H7 (cell line): ENCODE measurements at regions not wholly inside any gene's neighbourhood (a gene's known extent, or its start where the extent isn't known, plus 50 kb on each side); places are given as distances from the start of the nearest gene placed in this dataset.
A peak's percentile ranks its signal among the peaks of the same experiment; 100 is the strongest.

Source experiments
- DNase-seq: peaks from one replicate; pipeline ENCODE4 v3.0.0; 2012
- H3K27me3 ChIP-seq: 2 replicates; pipeline ENCODE4 v1.6.0; 2011; ENCODE audit warnings: mild to moderate bottlenecking, low read length; ENCODE audit not compliant: control insufficient read depth, insufficient read depth
- H3K36me3 ChIP-seq: replicated peaks from 2 replicates; pipeline ENCODE4 v1.5.1; 2011; ENCODE audit warnings: low read length; ENCODE audit not compliant: control insufficient read depth, insufficient read depth
- H3K4me3 ChIP-seq: 2 replicates; pipeline ENCODE4 v1.5.1; 2011; ENCODE audit warnings: low read depth, mild to moderate bottlenecking, control low read depth, low read length, moderate library complexity; ENCODE audit not compliant: insufficient read depth

DNA sequence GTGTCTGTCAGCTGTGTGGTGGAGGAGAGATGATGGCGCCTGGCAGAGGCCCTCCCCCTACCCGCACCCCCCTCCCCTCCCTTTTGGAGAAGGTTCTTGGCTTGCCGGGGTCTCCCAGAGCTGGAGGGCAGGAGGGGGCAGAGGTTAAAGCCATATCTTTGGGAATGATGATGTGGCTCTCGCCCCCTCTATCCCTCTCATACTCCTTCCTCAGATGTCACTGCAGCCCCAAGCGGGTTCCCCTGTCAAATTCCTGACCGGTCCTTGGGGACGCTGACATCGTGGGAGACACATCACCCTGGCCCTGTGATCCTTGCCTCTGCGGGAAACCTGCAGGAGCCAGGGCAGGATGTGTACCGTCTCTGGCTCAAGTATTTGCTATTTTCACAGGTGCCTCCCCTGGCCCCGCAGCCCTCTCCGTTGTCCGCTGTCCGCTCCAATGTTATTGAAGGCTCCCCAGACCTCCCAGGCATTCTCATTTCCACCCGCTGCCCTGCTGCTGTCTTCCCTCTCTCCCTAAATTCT lies 109.5 kb downstream of the FOXD1 start:
- Histone ChIP-seq H3K4me3 (no peak overlapping the region), H3K36me3 (no peaks in the 10 kb centered on the region), H3K27me3 (no peaks in the 10 kb centered on the region)
- peak; percentile 28 for DNase-seq

DNA sequence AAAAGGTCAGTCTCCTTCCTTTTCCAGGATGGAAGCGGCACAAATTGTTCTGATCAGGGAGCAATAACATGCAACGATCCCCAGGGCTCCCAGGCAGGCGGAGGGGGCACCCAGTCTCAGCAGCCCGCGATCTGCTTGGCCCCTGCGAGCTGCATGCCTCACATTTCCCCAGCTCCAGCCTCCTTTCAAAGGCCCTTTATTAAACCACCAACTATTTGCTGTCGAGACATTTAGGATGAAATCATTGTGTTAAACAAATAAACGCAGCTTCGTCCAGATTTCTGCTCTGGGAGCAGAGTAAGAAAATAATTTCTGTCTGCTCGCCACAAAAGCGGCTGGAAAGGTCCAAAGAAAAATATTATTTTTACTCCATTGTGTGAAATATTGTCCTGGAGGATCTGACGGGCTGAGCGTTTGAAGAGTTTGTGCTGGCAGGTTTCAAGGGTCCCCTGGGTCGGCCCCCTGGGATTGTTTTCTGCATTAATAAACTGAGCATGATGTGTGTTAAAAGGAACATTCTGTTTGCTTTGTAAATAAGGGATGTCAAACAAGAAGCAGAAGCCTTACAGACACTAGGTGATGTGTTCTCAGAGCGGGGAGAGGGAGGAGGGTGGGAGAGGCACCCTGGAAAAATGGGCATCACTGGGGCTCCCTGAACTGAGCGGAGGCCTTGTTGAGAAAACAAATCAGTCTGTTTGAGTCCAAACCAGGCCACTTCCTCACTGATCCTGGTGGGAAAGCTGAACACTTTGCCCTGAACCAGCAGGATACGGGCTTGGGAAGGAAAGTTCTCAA lies 110.1 kb downstream of the FOXD1 start:
- no peaks in the 10 kb centered on the region for H3K27me3 ChIP-seq
- no peaks in the 10 kb centered on the region for H3K36me3 ChIP-seq
- no peak overlapping the region for H3K4me3 ChIP-seq
- peak; percentile 26 for DNase-seq

DNA sequence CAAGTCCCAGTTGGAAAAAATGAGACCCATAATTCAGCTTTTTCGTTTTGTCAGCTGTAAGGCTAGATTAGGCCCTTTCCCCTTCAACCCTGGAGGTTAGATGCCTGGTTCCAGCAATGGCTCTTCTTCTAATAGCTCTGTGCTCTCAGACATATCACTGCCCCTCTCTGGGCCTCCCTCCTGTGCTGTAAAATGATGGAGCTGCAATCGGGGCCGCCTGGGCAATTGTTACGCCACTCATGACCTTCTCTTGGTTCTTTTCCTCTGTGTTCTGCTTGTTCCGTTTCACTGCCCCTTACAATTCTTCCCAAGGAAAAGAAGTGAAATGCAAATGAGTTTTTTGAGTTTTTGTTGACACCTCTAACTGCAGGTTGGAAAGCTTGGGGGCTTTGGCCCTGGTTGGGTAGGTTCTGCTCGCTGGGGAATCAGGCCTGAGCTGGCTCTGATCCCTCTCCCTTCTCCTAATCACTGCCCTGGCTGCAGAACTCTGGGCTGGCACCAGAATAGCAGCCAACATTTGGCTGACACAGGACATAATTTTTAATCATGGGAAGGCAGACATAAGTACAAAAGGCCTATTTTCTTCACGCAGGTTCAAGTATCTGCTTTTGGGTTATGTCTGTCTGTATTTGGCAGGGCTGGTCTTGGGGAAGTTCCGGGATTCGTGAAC lies 110.9 kb downstream of the FOXD1 start:
- Histone ChIP-seq H3K4me3 (no peak overlapping the region), H3K36me3 (no peaks in the 10 kb centered on the region), H3K27me3 (no peaks in the 10 kb centered on the region)
- DNase-seq: no peak

DNA sequence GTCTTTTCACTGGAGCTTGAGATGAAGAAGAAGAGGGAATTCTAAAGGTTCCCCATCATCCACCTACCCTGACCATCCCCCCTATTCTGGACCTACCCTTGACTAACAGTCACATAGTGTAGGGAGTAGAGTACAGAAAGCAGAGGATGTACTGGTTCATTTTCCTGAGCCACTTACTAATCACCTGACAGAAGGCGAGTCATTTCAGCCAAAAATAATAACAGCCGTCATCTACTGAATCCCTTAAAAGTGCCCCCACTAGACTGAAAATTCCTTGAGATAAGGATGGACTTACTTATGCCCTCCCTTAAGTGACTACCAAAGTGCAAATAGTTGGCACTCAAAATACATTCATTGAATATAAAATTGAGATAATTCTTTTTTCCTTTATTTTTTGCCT lies 112.2 kb downstream of the FOXD1 start:
- Histone ChIP-seq H3K4me3 (no peak overlapping the region), H3K36me3 (no peaks in the 10 kb centered on the region), H3K27me3 (no peaks in the 10 kb centered on the region)
- DNase-seq: no peak

DNA sequence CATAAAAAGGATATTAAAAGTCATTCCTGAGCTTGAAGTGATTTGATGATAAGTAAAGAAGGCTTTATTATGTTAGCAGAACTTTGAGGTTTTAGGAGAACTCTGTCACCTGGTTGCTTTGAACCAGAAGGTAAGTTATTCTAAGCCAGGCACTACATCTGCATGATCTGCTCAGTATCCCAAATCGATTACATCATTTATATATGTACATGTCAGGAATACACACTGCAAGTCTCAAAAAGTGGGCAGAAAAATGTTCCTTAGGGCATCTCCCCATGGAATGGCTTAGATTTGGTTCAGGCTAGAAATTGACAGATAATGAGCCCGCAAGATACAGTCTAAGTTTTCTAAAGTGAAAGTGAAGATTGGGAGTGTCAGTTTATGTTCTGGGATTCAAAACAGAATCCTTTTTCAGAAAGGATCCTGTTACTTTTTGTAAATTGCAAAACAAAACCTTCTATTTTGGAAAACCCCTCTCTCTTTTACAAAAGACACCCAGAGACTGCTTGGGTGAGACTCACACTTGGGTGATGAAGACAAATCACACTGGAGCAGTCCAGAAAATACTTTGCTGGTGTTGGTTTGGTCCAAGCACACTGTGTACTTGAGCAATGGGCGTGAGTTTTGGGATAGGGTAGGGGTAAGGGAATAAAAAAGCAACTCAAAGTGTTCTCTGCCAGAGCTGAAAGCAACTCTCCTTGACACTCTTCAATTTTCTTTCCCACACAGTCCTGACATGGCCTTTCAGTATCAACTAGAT lies 114.5 kb downstream of the FOXD1 start:
- Histone ChIP-seq H3K36me3 (no peaks in the 10 kb centered on the region), H3K4me3 (no peak overlapping the region), H3K27me3 (no peaks in the 10 kb centered on the region)
- no peak for DNase-seq

DNA sequence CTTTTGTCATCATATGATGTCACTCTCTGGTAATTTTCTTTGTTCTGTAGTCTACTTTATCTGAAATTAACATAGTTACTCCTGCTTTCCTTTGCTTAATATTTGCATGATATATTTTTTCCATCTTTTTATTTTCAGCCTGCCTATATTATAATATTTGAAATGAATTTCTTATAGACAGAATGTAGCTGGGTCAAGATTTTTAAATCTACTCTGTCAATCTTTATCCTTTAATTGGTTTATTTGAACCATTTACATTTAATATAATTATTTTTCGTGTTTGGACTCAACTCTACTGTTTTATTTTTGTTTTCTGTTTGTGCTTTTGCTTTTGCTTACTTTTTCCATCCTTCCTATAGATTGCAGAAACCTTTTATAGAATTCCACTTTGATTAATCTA lies 118.0 kb downstream of the FOXD1 start:
- H3K4me3 ChIP-seq: no peak overlapping the region
- no peaks in the 10 kb centered on the region for H3K36me3 ChIP-seq
- H3K27me3 ChIP-seq: no peaks in the 10 kb centered on the region
- DNase-seq: no peak

DNA sequence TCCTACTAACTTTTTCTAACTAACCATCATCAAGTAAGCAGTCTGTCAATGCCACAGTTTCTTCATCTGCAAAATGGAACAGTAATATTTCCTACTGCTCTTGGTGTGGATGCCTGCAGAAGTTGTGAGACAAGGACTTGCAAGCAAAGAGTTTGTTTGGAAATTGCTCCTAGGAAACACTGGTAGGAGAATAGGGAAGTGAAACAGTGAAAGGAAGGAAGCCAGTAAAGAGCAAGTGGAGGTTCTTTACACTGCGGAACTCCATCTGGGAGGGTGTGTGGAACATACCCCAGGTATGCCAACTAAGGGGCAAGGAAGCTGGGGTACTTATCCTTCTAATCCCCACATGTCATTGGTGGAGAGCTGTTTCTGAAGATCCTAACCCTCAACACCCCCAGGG lies 119.9 kb downstream of the FOXD1 start:
- Histone ChIP-seq H3K36me3 (no peaks in the 10 kb centered on the region), H3K4me3 (no peak overlapping the region), H3K27me3 (no peaks in the 10 kb centered on the region)
- no peak for DNase-seq

DNA sequence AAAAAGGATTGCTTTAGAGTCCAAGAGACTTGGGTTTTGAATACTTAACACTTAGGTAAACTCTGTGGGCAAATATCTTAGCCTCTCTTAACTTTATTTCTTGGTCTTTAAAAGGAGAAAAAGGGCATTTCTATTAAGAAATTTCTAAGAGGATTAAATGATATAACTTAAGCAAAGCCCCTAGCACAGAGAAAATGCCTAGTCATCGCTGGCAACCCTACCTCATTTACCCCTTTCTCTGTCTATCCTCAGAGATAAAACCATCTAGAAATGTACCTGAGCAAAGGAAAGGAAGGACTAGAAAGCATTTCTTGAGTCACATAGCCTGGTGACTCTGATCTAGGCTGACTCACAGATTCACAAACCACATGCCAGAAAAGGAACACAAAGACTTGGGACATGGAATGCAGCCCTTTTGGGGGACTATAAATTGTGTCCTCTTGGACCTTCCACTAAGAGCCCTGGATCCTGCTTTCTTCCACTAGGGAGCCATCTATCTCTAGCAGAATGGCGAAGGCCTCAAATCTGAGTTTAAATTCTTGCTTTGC lies 120.6 kb downstream of the FOXD1 start:
- H3K36me3 ChIP-seq: no peaks in the 10 kb centered on the region
- H3K4me3 ChIP-seq: no peak overlapping the region
- H3K27me3 ChIP-seq: no peaks in the 10 kb centered on the region
- no peak for DNase-seq

DNA sequence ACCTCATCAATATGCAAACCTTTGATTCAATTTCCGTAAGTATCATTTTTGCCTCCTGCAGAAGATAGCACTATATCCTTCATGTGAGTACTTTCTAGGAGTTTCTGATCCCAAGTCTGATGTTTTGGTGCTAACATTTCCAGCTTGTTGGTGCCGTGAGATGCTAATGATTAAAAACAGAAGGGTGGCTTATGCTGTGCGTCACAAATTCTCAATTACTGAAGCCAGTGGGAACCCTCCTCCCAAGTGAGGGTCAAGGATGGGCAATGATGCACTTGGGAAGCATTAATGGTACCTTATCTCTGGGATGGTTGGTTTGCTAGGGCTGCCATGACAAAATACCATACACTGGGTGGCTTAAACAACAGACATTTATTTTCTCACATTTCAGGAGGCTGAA lies 123.0 kb downstream of the FOXD1 start:
- Histone ChIP-seq H3K27me3 (no peaks in the 10 kb centered on the region), H3K36me3 (no peaks in the 10 kb centered on the region), H3K4me3 (no peak overlapping the region)
- no peak for DNase-seq

DNA sequence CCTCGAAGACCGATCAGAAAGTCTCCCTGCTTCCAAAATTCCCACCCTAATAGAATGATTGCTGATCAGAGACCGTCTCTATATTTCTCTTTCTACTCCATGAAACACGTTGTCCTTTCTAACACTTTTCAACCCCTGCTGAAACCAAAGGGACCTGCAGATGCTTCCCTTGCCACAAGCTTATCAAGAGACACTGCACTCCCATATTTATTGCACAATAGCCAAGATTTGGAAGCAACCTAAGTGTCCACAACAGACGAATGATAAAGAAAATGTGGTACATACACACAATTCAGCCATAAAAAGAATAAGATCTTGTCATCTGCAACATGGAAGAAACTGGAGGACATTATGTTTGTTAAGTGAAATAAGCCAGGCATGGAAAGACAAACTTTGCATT lies 125.1 kb downstream of the FOXD1 start:
- H3K27me3 ChIP-seq: no peaks in the 10 kb centered on the region
- H3K4me3 ChIP-seq: no peak overlapping the region
- no peaks in the 10 kb centered on the region for H3K36me3 ChIP-seq
- no peak for DNase-seq

DNA sequence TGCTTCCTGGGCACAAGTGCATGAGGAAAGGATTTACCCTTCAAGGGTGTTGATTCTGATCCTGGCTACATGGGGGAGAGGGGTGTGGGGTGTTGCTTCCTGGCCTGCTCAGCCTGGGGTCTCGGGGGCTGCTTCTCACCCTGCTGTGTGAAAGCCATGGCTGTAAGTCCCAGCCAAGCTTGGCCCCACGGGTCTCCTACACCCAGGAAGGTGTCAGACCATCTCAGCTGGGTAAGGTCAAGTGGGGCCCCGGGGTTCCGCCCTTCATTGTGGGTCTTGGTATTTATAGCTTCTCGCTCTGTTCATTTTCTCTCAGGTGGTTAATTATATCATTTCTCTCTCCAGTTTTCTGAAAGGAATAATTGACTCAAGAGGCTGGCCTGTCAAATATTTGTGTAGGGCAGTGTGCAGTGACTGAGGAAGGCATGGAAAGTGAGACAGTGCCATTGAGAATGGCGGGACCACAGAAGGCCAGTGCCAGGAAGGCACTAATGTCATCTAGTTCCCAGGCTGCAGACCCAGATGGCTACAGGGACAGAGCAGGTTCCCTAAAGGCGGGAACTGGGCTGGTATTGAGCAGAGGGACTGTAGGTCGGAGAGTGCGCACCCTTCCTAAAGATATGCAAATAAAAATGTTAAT lies 126.0 kb downstream of the FOXD1 start:
- H3K36me3 ChIP-seq: no peaks in the 10 kb centered on the region
- H3K27me3 ChIP-seq: no peaks in the 10 kb centered on the region
- H3K4me3 ChIP-seq: no peak overlapping the region
- no peak for DNase-seq

DNA sequence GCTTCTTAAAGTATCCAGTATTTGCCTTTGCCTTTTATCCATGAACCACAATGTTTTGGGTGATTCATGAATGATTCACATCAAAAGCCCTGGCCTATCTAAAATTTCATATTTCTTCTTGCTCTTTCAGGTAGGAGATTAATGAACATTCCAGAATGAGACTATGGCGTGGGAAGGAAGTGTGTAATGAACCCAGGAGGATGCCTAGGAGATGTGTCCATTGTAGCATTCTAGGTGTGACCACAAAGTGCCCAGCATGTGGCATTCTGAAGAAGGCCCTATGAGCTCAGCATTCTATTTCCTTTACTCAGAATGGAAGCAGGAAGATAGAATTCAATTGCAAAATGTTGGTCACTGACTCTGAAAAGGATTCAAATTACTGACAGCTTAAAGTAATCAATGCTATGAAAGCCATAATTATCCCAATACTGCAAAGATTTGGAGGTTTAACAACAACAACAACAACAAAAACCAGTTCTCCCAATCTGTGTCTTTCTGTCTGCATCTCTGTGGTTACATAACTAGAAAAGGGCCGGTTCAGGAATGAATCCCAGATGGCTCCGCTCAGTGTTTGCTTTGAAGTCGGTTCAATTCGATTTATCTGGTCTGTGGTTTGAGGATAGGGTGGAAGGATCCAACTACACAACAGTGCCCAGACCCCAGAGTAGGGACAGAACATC lies 126.7 kb downstream of the FOXD1 start:
- H3K4me3 ChIP-seq: no peak overlapping the region
- DNase-seq: no peak
- H3K36me3 ChIP-seq: no peaks in the 10 kb centered on the region
- H3K27me3 ChIP-seq: no peaks in the 10 kb centered on the region

DNA sequence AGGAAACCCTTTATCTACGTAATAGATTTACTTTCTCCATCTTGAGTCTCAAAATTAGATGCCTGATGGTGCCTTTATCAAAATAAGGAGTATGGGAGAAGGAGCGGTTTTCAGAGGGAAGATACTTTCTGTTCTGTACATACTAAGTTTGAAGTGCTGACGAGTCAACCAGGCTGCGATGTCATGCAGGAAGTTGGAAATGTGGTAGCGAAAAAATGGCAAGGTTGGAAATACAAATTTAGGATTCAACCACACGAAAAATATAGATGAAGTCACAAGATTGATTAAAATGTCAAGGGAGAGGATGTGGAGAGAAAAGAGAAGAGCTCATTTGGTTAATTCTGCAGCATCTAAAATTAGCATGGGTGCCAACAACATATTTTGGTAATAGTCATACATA lies 129.5 kb downstream of the FOXD1 start:
- no peaks in the 10 kb centered on the region for H3K36me3 ChIP-seq
- H3K4me3 ChIP-seq: no peak overlapping the region
- no peaks in the 10 kb centered on the region for H3K27me3 ChIP-seq
- no peak for DNase-seq

DNA sequence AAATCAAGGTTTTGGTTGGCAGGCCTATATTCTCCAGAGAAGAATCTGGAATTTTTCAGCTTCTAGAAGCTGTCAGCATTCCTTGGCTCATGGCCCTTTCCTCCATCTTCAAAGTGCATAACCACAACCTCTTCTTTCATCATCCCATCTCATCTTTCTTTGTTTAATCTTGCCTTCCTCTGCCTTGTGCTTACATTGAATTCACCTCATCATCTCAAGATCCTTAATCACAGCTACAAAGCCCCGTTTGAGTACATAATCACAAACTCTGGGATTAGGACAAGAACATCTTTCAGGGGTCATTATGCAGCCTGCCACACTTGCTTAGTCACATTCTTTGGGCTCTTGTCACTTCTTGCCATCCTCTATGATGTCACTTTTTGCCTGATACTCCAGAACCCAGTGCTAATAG lies 130.3 kb downstream of the FOXD1 start:
- no peak for DNase-seq
- H3K4me3 ChIP-seq: no peak overlapping the region
- H3K36me3 ChIP-seq: no peaks in the 10 kb centered on the region
- no peaks in the 10 kb centered on the region; the same call in 1 of the 2 replicates for H3K27me3 ChIP-seq
